Endometrial microvascular endothelial cells (primary cell): ENCODE measurements at regions not wholly inside any gene's neighbourhood (a gene's known extent, or its start where the extent isn't known, plus 50 kb on each side); places are given as distances from the start of the nearest gene placed in this dataset.

Experiments used
- in situ Hi-C: cut with HindIII; loops from 2 replicates; pipeline ENCODE4 v1.10.0; 2017; ENCODE audit warnings: low sequenced_read_pairs, low pct_unique_long_range_greater_than_20kb; ENCODE audit errors: inconsistent ontology term

DNA sequence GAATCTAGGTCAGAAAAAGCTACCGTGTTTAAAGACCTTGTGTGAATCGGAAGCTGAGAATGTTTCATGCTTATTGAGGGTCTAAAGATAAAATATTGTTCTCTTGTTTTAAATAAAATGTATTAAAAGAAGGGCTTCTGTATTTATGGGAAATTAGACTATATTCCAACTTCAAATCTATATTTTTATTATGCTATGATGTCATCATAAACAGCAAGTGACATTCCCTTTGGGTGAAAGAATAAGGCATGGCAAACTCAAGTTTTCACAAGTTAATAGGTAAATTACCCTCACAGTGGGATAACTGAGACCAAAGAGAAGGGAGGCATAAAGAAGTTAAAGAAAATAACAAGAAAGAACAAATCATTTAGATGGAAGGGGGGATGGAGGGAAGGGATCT is 333.8 kb upstream of the NR5A2 start:
- in situ Hi-C loops, result loop anchor here (25.0 kb wide), 1 partner anchor 269 kb away; no protein-coding TSS in a partner anchor

DNA sequence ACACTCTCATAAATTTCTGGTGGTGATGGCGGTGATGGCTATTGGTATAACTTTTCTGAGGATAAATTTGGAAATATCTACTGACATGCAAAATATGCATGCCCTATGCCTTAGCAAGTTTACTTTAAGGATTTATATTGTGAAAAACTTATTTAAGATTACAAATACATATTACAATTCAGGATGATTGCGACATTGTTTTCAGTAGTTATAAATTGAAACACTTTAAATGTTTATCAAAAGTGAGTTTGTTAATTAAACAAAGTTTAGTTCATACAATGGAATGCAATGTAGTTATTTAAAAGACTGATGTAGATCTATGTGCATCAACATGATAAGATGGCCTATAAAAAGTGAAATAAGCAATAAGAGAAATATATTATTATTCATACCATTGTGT is 331.3 kb upstream of the NR5A2 start:
- in situ Hi-C loops, result loop anchor here (25.0 kb wide), 1 partner anchor 266 kb away; no protein-coding TSS in a partner anchor

DNA sequence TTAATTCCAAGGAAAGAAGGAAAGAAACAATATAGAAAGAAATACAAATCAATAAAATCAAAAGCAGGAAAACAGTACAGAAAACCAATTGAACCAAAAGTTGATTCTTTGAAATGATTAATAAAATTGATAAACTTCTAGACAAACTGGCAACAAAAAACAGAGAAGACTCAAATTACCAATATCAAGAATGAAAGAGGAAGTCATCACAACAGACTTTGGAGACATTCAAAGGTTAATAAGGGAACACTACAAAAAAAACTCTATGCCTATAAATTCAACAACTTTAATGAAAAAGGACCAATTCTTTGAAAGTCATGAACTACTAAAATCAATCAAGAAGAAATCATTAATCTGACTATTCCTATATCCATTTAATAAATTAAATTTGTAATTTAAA is 329.3 kb upstream of the NR5A2 start:
- in situ Hi-C loops, result loop anchor here (25.0 kb wide), 1 partner anchor 264 kb away; no protein-coding TSS in a partner anchor

DNA sequence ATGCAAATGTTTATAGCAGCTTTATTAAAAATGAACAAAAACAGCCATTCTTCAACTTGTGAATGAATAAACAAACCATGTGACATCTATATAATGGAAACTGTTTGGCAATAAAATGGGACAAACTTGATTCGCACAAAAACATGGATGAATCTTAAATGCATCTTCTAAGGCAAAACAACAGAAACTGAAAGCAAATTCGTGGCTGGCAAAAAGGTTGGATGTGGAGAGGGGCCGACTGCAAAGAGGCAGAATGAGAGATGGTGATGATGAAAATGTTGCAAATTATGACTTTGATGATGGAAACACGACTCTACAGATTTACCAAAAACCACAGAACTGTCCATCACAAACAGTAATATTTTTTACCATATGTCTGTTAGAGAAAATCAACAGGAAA is 327.0 kb upstream of the NR5A2 start:
- in situ Hi-C loops, result no loop called here

DNA sequence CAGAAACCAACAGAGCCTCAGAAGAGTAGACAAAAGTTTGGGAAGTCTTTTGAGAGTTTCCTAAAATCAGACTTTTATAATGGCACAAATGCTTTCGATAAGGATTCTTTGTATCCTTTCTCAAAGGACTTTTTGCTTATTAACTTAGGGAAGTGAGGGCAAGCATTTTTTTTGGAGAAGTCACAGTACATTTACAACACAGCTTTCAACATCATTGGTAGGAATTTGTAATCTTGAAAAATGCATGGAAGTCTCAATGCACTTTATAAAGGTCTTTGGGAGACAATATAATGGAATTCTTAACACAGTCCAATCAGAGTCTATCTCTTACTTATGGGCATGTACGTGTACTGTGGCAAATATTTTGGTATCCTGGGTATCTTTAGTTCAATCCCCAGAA is 325.8 kb upstream of the NR5A2 start:
- in situ Hi-C loops, result no loop called here

DNA sequence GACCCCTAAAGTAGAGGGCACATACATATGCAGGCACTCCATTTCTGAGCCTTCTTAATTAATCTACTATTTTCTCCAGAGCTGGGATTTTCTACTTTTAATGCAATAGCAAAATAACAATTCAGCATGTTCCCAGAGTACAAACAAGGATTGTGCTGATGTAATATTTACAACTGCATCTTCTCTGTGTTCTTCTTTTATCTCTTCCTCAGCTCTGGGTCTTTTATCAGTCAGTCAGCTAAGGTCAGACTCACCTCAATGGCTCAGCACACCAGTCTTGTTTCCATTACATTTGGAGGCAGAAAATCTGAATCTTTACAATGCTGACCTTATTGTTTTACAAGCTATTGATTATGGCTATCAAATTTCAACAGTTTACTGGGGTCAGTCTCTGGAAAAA is 323.3 kb upstream of the NR5A2 start:
- in situ Hi-C loops, result no loop called here

DNA sequence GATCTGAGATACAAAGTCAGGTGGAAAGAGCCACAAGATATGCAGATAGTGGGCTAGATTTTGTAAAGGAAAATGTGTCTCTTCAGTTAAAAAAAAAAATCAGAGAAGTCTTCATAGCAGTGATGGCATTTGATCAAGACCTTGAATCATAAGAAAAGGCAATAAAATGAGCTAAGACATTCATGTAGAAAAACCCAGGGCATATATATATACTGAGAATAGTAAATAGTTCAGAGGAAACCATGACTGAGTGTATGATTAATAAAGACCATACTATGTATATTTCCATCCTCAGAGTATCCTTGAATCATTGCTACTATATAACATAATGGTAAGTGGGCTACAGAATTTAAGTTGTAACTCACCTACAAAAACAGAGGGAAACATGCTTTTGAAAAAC is 321.7 kb upstream of the NR5A2 start:
- in situ Hi-C loops, result no loop called here

DNA sequence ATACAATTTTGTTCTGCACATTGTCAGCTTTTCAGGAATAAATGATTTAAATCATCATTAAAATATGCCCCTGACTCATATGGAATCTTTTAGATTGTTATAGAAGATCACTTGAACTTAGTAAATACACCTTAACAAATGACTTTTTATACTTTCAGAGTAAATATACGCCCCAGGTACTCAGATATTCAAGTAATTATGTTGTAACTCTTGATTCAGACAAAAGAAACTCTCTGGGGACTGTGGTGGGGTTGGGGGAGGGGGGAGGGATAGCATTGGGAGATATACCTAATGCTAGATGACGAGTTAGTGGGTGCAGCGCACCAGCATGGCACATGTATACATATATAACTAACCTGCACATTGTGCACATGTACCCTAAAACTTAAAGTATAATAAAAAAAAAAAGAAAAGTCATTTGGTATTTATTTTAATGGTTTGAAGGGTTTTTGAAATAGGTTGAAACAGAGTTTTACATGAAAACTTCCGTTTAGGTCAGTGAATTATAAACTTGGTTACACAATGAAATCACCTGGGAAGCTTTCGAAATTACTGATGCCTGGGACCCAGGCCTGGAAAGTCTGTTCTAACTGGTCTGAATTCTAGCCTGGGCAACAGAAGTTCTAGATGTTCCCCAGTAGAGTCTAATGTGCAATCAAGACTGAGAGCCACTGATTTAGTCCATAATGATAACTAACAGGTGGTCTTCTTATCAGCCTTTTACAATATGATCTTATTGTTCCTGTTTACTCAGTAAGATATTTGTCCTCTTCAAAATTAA is 320.5 kb upstream of the NR5A2 start:
- in situ Hi-C loops, result no loop called here

DNA sequence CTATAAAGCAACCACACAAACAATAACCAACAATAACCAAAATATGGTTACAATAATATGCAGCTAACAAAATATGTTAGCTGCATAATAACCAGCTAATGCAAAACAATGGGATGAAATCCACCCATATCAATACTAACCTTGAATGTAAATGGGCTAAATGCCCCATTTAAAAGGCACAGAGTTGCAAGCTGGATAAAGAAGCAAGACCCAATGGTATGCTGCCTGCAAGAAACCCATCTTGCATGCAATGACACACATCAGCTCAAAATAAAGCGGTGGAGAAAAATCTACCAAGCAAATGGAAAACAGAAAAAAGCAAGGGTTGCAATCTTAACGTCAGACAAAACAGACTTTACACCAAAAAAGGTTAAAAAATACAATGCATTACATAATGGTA is 316.5 kb upstream of the NR5A2 start:
- in situ Hi-C loops, result no loop called here

DNA sequence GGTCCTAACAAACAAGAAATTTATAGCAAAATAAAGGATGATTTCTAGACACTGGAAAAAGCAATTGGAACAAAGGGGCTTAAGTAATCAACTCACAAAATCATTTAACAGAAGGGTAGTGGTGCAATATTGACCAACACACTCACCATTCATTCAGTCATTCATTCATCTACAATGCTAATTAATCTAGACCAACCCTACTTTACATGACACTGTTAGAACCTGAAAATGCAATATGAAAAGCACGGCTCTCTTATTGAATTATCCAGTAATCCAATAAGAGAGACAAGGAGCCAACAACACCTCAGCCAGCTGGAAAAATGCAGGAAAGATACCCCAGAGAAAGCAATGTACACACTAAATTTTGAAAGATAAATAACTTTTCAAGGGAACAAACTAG is 310.8 kb upstream of the NR5A2 start:
- in situ Hi-C loops, result no loop called here

DNA sequence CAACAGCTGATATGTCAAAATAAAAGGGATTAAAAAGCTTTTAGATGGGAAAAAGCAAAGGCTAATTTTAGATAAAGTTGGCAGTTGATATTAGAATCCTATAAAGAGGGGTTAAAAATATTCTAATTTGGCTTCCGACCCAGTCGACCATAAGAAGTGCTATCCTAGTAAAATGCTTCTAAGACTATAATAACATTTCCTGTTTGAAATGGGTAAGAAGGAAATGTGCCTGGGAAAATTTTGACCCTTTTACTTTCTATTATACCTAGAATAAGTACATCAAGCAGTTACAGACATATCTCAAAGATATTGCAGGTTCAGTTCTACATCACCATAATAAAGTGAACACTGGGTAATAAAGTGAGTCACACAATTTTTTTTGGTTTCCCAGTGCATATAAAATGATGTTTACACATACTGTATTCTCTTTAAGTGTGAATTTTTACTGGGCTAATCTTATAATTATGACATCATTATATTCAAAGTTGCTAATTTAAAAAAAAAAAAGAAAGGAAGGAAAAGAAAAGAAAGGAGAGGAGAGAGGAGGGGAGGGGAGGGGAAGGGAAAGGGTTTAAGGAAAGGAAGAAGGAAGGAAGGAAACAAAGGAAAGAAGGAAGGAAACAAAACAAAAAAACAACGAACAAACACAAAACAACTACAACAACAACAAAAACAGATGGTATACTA is 308.2 kb upstream of the NR5A2 start:
- in situ Hi-C loops, result no loop called here

DNA sequence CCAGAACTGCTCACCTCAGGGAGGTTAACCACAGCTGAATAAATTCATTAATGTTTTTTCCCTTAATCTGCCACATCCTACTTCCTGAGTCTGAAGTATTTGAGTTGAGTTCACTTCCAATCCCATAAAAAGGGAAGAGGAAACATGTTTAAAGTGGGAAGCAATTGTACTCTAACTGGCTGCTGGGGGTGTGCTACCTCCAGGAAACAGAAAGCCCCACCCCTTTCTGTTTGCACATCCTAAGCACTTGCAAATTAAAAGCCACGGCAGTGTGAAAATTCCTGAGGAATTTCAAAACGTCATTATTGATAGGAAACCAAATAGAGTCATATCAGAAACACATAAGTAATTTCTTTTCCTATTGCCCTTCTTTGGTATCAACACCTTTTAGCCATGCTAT is 307.0 kb upstream of the NR5A2 start:
- in situ Hi-C loops, result no loop called here

DNA sequence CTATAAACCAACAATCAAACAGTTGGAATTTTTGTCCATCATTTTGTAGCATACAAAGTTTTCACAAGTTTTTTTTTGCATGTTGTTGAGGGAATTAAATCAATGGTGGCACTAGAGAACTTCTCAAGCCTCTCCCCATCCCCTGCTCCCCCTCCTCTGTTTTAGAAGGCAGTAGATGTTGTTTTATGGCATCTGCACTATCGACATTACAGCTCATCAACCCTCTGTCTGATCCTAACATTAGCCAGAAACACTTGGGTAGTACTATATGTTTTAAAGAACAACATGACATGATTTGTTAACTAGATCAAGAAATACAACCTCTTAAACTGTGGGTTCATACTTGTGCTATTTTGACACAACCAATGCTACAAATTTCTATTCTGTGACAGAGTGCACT is 306.5 kb upstream of the NR5A2 start:
- in situ Hi-C loops, result no loop called here

DNA sequence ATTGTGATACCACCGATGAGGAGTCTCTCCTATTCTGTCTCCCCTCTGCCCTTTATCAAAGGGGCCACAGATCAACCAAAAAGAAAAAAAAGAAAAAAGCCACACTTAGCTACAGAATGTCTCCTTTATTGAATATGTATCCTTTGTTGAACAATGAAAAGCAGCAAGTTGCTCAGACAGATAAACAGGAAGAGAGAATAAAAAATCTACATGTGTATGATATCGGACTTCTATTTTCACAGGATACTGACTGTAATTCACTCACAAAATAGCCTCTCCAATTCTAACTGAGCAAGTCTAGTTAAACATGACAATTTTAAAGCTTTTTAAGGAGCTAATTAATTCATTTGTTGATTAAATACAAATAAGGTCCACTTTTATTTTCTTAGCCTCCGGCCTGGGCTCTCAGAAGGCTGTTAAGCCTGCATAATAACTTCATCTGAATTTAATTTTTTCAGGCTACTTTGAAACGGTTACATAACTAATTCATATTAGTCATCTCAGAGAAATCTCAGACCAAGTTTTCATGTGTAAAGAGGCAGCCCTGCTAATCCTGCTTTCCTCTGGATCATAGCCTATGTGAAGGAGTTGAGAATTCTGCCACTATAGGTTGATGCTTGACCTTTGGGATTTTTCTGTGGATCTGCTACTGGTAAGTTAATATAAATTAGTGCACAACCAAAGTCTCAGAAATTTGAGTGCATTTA is 304.1 kb upstream of the NR5A2 start:
- in situ Hi-C loops, result no loop called here

DNA sequence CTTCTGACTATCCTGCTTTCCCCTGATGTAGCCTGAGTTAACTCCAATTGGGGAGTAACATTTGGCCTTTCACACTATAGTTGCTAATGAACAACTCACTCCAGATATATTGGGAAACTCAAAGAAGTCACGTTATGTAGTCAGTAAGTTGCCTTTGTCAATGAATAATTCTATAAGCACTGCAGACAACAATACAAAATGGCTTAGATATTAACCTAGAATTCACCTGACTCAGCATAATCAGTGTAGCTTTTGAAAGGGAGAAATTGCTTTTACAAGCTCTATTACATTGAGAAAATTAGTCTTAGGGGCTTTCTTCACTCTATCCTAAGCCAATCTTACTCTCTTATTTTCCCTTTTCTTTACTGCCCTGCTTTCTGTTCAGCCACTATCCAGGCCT is 303.5 kb upstream of the NR5A2 start:
- in situ Hi-C loops, result no loop called here

DNA sequence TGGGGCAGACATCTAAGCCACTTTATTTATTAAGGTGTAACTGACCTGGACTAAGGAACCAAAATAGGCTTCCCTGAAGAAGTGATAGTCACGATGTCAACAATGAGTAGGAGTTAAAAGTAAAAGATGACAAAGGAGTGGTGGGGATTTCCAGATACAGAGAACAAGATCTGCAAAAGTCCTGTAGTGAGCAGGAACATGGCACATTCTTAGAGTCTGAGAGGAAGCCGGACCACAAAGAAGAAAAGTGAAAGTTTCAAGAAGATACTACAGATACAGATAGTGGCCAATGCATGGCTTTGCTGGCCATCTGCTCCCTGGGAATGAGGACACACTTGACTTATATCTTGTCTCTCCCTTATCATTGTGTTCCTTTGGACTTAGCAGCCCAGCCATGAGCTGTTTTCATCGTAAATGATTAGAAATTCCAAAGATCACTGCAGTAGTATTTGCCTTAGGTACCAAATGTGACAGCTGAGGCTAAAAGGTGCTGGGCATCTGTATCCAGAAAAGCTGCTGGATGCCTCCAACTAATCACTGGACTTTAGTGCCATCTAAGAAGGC is 302.4 kb upstream of the NR5A2 start:
- in situ Hi-C loops, result no loop called here

DNA sequence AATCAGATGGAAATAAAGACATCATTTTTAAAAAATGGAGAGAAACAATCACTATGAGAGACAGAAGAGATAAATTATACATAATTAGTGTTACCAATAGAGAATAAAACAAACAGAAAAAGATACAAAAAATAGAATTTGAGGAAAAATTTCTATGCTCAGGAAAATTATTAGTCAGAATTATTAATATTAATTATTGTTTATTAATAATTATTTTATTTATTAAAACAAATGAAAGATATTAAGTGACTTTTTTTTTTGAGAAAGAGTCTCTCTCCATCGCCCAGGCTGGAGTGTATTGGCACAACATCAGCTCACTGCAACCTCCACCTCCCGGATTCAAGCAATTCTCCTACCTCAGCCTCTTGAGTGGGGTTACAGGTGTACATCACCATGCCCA is 299.8 kb upstream of the NR5A2 start:
- in situ Hi-C loops, result no loop called here

DNA sequence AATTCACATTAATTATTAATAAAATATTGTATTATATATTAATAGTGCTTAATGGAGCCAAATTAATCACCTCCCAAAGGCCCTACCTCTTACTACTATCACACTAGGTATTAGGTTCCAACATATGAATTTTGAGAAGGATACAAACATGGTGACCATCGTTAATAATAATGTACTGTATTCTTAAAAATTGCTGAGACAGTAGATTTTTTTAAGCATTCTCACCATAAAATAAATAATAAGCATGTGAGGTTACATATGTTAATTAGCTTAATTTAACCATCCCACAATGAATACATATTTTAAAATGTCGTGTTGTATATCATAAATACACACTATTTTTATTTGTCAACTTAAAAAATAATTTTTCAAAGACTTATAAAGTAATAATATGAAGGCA is 299.2 kb upstream of the NR5A2 start:
- in situ Hi-C loops, result no loop called here

DNA sequence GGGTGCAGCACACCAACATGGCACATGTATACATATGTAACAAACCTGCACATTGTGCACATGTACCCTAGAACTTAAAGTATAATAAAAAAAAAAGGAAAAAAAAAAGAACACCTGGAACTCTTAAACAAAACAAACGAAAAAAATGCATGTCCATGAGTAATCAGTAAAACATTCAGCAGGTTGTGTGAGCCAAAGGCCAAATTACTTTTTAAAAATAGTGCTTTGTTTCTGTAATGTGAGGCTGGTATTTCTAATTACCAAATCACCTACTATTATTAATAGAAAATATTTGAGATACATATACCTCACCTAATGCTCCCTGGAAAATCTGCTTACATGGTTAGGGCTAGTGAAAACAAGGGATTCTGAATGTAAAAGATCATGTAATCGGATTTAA is 294.4 kb upstream of the NR5A2 start:
- in situ Hi-C loops, result no loop called here

DNA sequence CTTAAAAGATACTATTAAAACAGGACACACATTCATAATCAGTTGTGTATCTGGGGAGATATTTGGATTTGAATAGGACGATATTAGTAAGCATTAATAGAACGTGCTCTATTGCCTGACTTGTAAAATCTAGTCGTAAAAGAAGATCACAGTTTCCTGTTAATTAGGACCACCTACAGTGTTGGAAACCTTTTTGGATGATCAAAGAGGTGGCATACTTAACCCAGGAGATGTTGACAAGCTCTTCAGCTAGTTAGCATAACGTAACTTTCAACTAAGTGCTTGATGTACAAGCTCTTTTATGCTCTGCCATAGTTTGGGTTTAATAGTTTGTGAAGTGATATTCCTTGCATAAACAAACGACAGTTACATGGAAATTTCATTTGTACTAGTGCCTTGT is 293.3 kb upstream of the NR5A2 start:
- in situ Hi-C loops, result no loop called here
